ENCODE measurements at regions not wholly inside any gene's neighbourhood (a gene's known extent, or its start where the extent isn't known, plus 50 kb on each side); places are given as distances from the start of the nearest gene placed in this dataset.

GRCh38 chr3:18767756-18768303 lies 342.7 kb upstream of the SATB1 start:
- TF ChIP-seq POLR2A (IDR thresholded peaks at IDR 0.05) (no peak), POLR2AphosphoS5 (IDR thresholded peaks at IDR 0.05) (no peak)
- TF ChIP-seq, protein P1, sequence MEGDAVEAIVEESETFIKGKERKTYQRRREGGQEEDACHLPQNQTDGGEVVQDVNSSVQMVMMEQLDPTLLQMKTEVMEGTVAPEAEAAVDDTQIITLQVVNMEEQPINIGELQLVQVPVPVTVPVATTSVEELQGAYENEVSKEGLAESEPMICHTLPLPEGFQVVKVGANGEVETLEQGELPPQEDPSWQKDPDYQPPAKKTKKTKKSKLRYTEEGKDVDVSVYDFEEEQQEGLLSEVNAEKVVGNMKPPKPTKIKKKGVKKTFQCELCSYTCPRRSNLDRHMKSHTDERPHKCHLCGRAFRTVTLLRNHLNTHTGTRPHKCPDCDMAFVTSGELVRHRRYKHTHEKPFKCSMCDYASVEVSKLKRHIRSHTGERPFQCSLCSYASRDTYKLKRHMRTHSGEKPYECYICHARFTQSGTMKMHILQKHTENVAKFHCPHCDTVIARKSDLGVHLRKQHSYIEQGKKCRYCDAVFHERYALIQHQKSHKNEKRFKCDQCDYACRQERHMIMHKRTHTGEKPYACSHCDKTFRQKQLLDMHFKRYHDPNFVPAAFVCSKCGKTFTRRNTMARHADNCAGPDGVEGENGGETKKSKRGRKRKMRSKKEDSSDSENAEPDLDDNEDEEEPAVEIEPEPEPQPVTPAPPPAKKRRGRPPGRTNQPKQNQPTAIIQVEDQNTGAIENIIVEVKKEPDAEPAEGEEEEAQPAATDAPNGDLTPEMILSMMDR (IDR thresholded peaks at IDR 0.05) = no peak
- Histone ChIP-seq H3K27ac (no peak overlapping the region), H3K36me3 (no peaks in the 10 kb centered on the region), H3K27me3 (no peaks in the 10 kb centered on the region), H3K9me3 (no peaks in the 10 kb centered on the region), H3K4me1 (no peaks in the 10 kb centered on the region), H3K4me3 (no peak overlapping the region)
- intact Hi-C loops (cut with DNase I) = no loop called here
- no peak for DNase-seq
- 87 to 88% methylated on average over 6 of the region's 6 CpGs for WGBS, 2 donors

DNA sequence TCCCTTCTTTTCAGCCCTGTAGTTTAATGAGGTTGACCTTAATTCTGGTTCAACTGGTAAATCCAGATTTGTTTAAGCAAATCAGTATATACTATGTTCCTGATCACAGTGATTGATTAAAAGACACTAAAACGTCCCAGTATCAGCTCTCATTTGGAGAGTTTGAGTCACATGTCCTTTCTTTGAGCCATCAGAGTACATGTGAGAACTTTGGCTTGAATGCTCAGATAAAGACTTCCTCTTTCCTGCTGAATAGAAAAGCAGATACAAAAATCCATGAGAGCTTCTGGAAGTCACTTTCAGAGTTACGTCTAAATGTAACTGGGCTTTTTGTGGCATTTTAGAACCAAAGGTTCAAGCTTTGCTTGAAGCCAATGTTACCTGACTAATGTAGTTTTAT lies 341.8 kb upstream of the SATB1 start:
- Histone ChIP-seq H3K9me3 (no peaks in the 10 kb centered on the region), H3K36me3 (no peaks in the 10 kb centered on the region), H3K27ac (no peak overlapping the region), H3K4me3 (no peak overlapping the region), H3K4me1 (no peaks in the 10 kb centered on the region), H3K27me3 (no peaks in the 10 kb centered on the region)
- intact Hi-C loops (cut with DNase I) = no loop called here
- no peak for DNase-seq
- WGBS, 2 donors = 25 to 54% methylated on average over 2 of the region's 2 CpGs
- TF ChIP-seq POLR2A (IDR thresholded peaks at IDR 0.05) = no peak

GRCh38 chr3:18765662-18766061 lies 340.5 kb upstream of the SATB1 start:
- Histone ChIP-seq H3K4me3 (no peak overlapping the region), H3K36me3 (no peaks in the 10 kb centered on the region), H3K27me3 (no peaks in the 10 kb centered on the region), H3K4me1 (no peaks in the 10 kb centered on the region), H3K9me3 (no peaks in the 10 kb centered on the region), H3K27ac (no peak overlapping the region)
- 84 to 89% methylated on average over 1 of the region's 1 CpG for WGBS, 2 donors
- TF ChIP-seq POLR2AphosphoS5 (IDR thresholded peaks at IDR 0.05) (no peak), EP300 (IDR thresholded peaks at IDR 0.05) (no peak), POLR2A (IDR thresholded peaks at IDR 0.05) (no peak)
- TF ChIP-seq, protein P1 (IDR thresholded peaks at IDR 0.05) = no peak
- intact Hi-C loops (cut with DNase I) = no loop called here
- DNase-seq = no peak

- H3K36me3 ChIP-seq = no peaks in the 10 kb centered on the region
- no peaks in the 10 kb centered on the region for H3K9me3 ChIP-seq
- no peak overlapping the region for H3K27ac ChIP-seq
- no peak overlapping the region for H3K4me3 ChIP-seq
- intact Hi-C loops (cut with DNase I) = no loop called here
- DNase-seq = no peak
- no peaks in the 10 kb centered on the region for H3K4me1 ChIP-seq
- 77 to 87% methylated on average over 5 of the region's 5 CpGs for WGBS, 2 donors
- no peaks in the 10 kb centered on the region for H3K27me3 ChIP-seq
- TF ChIP-seq POLR2AphosphoS5 (IDR thresholded peaks at IDR 0.05) = no peak
- no peak for TF ChIP-seq POLR2A (IDR thresholded peaks at IDR 0.05)
- no peak for TF ChIP-seq EP300 (IDR thresholded peaks at IDR 0.05)
- TF ChIP-seq, protein P1 (IDR thresholded peaks at IDR 0.05) = no peak
These were observed 340.0 kb upstream of the SATB1 start for GRCh38 chr3:18765161-18765560.

DNA sequence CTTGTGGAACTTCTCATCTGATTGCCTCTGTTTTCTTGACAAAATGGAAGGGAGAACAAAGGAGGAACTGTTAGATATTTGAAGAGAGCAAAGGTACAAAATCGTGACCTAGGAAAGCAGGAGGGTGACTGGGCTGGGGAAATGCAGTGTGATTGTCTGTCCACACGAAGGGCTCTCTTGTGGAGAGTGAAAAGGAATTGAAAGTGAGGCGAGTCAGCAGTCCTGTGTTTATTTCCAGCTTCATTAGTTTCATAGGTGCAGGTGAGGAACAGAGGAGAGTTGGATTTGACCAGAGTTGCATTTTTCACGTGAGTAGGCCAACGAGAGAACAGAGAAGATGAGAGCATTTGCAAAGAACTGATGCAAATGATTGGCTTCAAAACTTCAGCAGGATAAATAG lies 336.4 kb upstream of the SATB1 start:
- DNase-seq = no peak
- TF ChIP-seq, protein P1 (IDR thresholded peaks at IDR 0.05) = no peak
- TF ChIP-seq POLR2AphosphoS5 (IDR thresholded peaks at IDR 0.05) (no peak), EP300 (IDR thresholded peaks at IDR 0.05) (no peak), POLR2A (IDR thresholded peaks at IDR 0.05) (no peak)
- H3K36me3 ChIP-seq = no peaks in the 10 kb centered on the region
- no peaks in the 10 kb centered on the region for H3K4me1 ChIP-seq
- 44 to 69% methylated on average over 5 of the region's 5 CpGs for WGBS, 2 donors
- no peaks in the 10 kb centered on the region for H3K9me3 ChIP-seq
- intact Hi-C loops (cut with DNase I) = no loop called here
- H3K4me3 ChIP-seq = no peak overlapping the region
- no peaks in the 10 kb centered on the region for H3K27me3 ChIP-seq
- no peak overlapping the region for H3K27ac ChIP-seq

Measured in sigmoid colon (tissue), 6 donors.